SK-N-SH (cell line): ENCODE measurements at regions not wholly inside any gene's neighbourhood (a gene's known extent, or its start where the extent isn't known, plus 50 kb on each side); places are given as distances from the start of the nearest gene placed in this dataset.

Experiments used
- CTCF ChIA-PET: fragments of 300-600, 350-600 bp; formaldehyde crosslinking; extraction: SDS; loops from one replicate; lab custom pipeline; 2021; lab: Yijun Ruan, JAX
- POLR2A ChIA-PET: fragments of 350-600 bp; sonication (Branson Sonifier 250); formaldehyde crosslinking; extraction: SDS; loops from one replicate; lab custom pipeline; 2020; ENCODE audit warnings: antibody characterized with exemption, inconsistent platforms; lab: Yijun Ruan, JAX
- DNase-seq: peaks from one replicate; pipeline ENCODE4 v3.0.0; 2012
- H2AFZ ChIP-seq: fragments of 200-600 bp; sonication (generic); 2 replicates; pipeline ENCODE4 v1.8.1; 2016; ENCODE audit warnings: antibody characterized with exemption, mild to moderate bottlenecking, low read depth
- H3F3A ChIP-seq: fragments of 200-600 bp; sonication (generic); replicated peaks from 2 replicates; pipeline ENCODE3; 2016; ENCODE audit warnings: antibody characterized with exemption, mild to moderate bottlenecking; ENCODE audit not compliant: insufficient read depth
- H3K27ac ChIP-seq, 2 experiments: fragments of 200-500 bp in 1 of 2; fragments of 200-600 bp in 1 of 2; sonication (Bioruptor generic) in 1 of 2; sonication (generic), shearing (Covaris generic) in 1 of 2; 2 replicates each; pipeline versions ENCODE4 v1.5.1 to v1.6.1; 2014 to 2016; ENCODE audit warnings: low read depth in 2 of 2, inconsistent platforms in 1 of 2, low read length in 1 of 2, mild to moderate bottlenecking in 1 of 2, mixed read lengths in 1 of 2
- H3K27me3 ChIP-seq: fragments of 200-600 bp; sonication (generic), shearing (Covaris generic); 2 replicates; pipeline ENCODE4 v1.6.1; 2016; ENCODE audit warnings: mixed run types; ENCODE audit not compliant: insufficient read depth
- H3K36me3 ChIP-seq, 2 experiments: fragments of 200-500 bp in 1 of 2; fragments of 200-600 bp in 1 of 2; sonication (Bioruptor generic) in 1 of 2; sonication (generic) in 1 of 2; replicated peaks in 1 of 2; 2 replicates each; pipeline versions ENCODE3 to v1.5.1; 2014 to 2016; ENCODE audit warnings: low read length in 1 of 2, mild to moderate bottlenecking in 1 of 2; ENCODE audit not compliant: insufficient read depth in 2 of 2, control insufficient read depth in 1 of 2
- H3K4me1 ChIP-seq, 2 experiments: fragments of 200-500 bp in 1 of 2; fragments of 200-600 bp in 1 of 2; sonication (Bioruptor generic) in 1 of 2; sonication (generic), shearing (Covaris generic) in 1 of 2; 2 replicates each; pipeline versions ENCODE4 v1.5.1 to v1.6.1; 2014 to 2016; ENCODE audit warnings: low read depth in 1 of 2, low read length in 1 of 2, mixed run types in 1 of 2; ENCODE audit not compliant: insufficient read depth in 2 of 2, control insufficient read depth in 1 of 2
- H3K4me2 ChIP-seq: fragments of 200-600 bp; sonication (generic), shearing (Covaris generic); 2 replicates; pipeline ENCODE4 v1.6.1; 2017; ENCODE audit warnings: mixed run types
- H3K4me3 ChIP-seq, 2 experiments: fragments of 200-500 bp in 1 of 2; fragments of 200-600 bp in 1 of 2; sonication (Bioruptor generic) in 1 of 2; sonication (generic), shearing (Covaris generic) in 1 of 2; 2 replicates each; pipeline versions ENCODE4 v1.5.1 to v1.8.1; 2014 to 2016; ENCODE audit warnings: low read depth in 2 of 2, inconsistent platforms in 1 of 2, low read length in 1 of 2, mild to moderate bottlenecking in 1 of 2, mixed read lengths in 1 of 2, moderate library complexity in 1 of 2
- H3K79me2 ChIP-seq: fragments of 200-600 bp; sonication (generic); 2 replicates; pipeline ENCODE4 v1.8.1; 2017; ENCODE audit warnings: mild to moderate bottlenecking; ENCODE audit not compliant: insufficient read depth
- H3K9ac ChIP-seq: fragments of 200-600 bp; sonication (generic); 2 replicates; pipeline ENCODE4 v1.6.1; 2017; ENCODE audit warnings: mixed run types
- H3K9me2 ChIP-seq: fragments of 200-600 bp; sonication (generic); 2 replicates; pipeline ENCODE4 v1.6.1; 2017; ENCODE audit warnings: mixed run types
- H3K9me3 ChIP-seq: fragments of 200-600 bp; sonication (generic); 2 replicates; pipeline ENCODE4 v1.6.1; 2017; ENCODE audit warnings: mixed run types, mild to moderate bottlenecking, moderate library complexity
- H4K20me1 ChIP-seq: fragments of 200-600 bp; sonication (generic); 2 replicates; pipeline ENCODE4 v1.6.1; 2017; ENCODE audit warnings: mild to moderate bottlenecking, mixed run types; ENCODE audit not compliant: insufficient read depth
- GATA2 ChIP-seq: sonication (generic); formaldehyde crosslinking; IDR thresholded peaks from 2 replicates; pipeline ENCODE4 v1.5.0; 2020; ENCODE audit warnings: mild to moderate bottlenecking, missing genetic modification reagents
- MEF2A ChIP-seq: IDR thresholded peaks from 2 replicates; pipeline ENCODE4 v1.4.0; 2012; ENCODE audit warnings: low read depth, borderline replicate concordance
- NRF1 ChIP-seq: IDR thresholded peaks from 2 replicates; pipeline ENCODE4 v1.6.1; 2012; ENCODE audit warnings: low read depth, mild to moderate bottlenecking, low read length
- WGBS: methylation state at CpG from one replicate; pipeline ENCODE4 v1.1.6; 2017; ENCODE audit warnings: low lambda C conversion rate; 5-methylcytosine and 5-hydroxymethylcytosine counted together
- TF ChIP-seq, protein P1 (sequence below): IDR thresholded peaks from 2 replicates; pipeline ENCODE4 v1.4.0; 2012; ENCODE audit warnings: low read depth, borderline replicate concordance
- TF ChIP-seq, protein P2 (sequence below): fragments of 150-350 bp; IDR thresholded peaks from 2 replicates; pipeline ENCODE4 v1.6.1; 2016; ENCODE audit warnings: mild to moderate bottlenecking, low read depth, low read length

DNA sequence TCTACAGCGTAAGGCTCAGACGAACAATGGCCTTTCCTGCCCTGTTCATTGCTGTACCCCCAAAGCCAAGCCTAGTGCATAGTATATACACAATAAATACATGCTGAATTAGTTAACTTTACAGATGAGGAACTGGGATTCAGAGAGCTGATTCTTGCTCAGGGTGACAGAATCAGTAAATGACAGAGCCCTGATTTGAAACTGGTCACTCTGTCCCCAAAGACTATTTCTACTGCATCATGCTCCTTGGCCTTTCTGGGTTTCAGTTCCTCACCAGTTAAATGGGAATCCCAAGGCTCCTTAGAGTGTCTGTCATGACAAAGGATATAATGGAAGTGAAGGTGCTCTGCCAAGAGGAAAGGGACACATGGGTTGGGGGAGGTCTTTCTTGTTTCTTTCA, 50.5 kb upstream of the TSKU start:
- no peak overlapping the region for H3K27ac ChIP-seq
- H3K4me2 ChIP-seq: no peak overlapping the region
- H3K79me2 ChIP-seq: no peaks in the 10 kb centered on the region
- H3F3A ChIP-seq: no peaks in the 10 kb centered on the region
- WGBS: 89% methylated on average over 2 of the region's 2 CpGs
- H3K36me3 ChIP-seq: no peaks in the 10 kb centered on the region
- peaks cover 11% of the 10 kb centered on the region; the same call in 1 of the 2 replicates for H3K27me3 ChIP-seq
- no peak overlapping the region for H3K9ac ChIP-seq
- H3K9me3 ChIP-seq: no peaks in the 10 kb centered on the region
- DNase-seq: no peak
- POLR2A ChIA-PET: no interaction called here
- CTCF ChIA-PET: interaction anchor here (0.7 to 11.5 kb wide), 5 partner anchors 9 to 307 kb away, joined by 3 to 205 read pairs (median 34); no protein-coding TSS in a partner anchor
- peaks cover 0 to 16% of the 10 kb centered on the region in 2 experiments; a peak in 1 of 4 replicates for H3K4me1 ChIP-seq
- H2AFZ ChIP-seq: no peak overlapping the region
- no peaks in the 10 kb centered on the region for H4K20me1 ChIP-seq
- H3K4me3 ChIP-seq: no peak overlapping the region
- H3K9me2 ChIP-seq: no peaks in the 10 kb centered on the region
- TF ChIP-seq MEF2A (no peak), NRF1 (no peak), GATA2 (CRISPR knock-in tag) (no peak)
- TF ChIP-seq, protein P1, sequence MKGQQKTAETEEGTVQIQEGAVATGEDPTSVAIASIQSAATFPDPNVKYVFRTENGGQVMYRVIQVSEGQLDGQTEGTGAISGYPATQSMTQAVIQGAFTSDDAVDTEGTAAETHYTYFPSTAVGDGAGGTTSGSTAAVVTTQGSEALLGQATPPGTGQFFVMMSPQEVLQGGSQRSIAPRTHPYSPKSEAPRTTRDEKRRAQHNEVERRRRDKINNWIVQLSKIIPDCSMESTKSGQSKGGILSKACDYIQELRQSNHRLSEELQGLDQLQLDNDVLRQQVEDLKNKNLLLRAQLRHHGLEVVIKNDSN: no peak
- TF ChIP-seq, protein P2, sequence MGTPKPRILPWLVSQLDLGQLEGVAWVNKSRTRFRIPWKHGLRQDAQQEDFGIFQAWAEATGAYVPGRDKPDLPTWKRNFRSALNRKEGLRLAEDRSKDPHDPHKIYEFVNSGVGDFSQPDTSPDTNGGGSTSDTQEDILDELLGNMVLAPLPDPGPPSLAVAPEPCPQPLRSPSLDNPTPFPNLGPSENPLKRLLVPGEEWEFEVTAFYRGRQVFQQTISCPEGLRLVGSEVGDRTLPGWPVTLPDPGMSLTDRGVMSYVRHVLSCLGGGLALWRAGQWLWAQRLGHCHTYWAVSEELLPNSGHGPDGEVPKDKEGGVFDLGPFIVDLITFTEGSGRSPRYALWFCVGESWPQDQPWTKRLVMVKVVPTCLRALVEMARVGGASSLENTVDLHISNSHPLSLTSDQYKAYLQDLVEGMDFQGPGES: no peak
